HepG2 (cell line): ENCODE measurements at regions not wholly inside any gene's neighbourhood (a gene's known extent, or its start where the extent isn't known, plus 50 kb on each side); places are given as distances from the start of the nearest gene placed in this dataset.

Source experiments
- ATAC-seq: fragments of 200-7000 bp; cut with Tn5 transposase; 3 replicates; pipeline ENCODE4 v1.9.1; 2020; ENCODE audit warnings: mild to moderate bottlenecking, moderate library complexity
- BruUV-seq: library from RNA; stranded (reverse); fragments of 400-500 nt; replicated peaks from 2 replicates; lab custom pipeline; 2021; lab: Mats Ljungman, UMichigan
- CTCF ChIA-PET: fragments of 300-600 bp; formaldehyde crosslinking; extraction: SDS; loops from one replicate; lab custom pipeline; 2021; ENCODE audit warnings: low total read pairs, inconsistent platforms, low intra/inter-chr PET ratio; lab: Yijun Ruan, JAX
- POLR2A ChIA-PET: fragments of 350-600 bp; sonication (Branson Sonifier 250); formaldehyde crosslinking; loops from one replicate; lab custom pipeline; 2020; ENCODE audit warnings: antibody characterized with exemption, inconsistent platforms; lab: Yijun Ruan, JAX
- DNase-seq: peaks from one replicate; pipeline ENCODE4 v3.0.0-alpha.2; 2015; ENCODE audit warnings: low spot score
- FAIRE-seq: peaks from 3 replicates; lab custom pipeline; 2011; peaks lifted over from hg19 to GRCh38; lab: Jason Lieb, UNC
- H2AFZ ChIP-seq: one replicate; pipeline ENCODE4 v1.6.1; 2011; ENCODE audit warnings: low read length, inconsistent platforms
- H3K27ac ChIP-seq: fragments of 300-600 bp; 3 replicates; pipeline ENCODE4 v1.8.0; 2011; ENCODE audit warnings: mixed run types, mild to moderate bottlenecking, mixed read lengths, low read length, inconsistent platforms; ENCODE audit not compliant: insufficient read depth; ENCODE audit errors: extremely low read length
- H3K27me3 ChIP-seq, 2 experiments: fragments of 200-600 bp in 1 of 2; 2 replicates in 1 of 2; 3 replicates in 1 of 2; pipeline versions ENCODE4 v1.6.0 to v1.8.0; 2011; ENCODE audit warnings: low read length in 2 of 2, mild to moderate bottlenecking in 2 of 2, moderate library complexity in 2 of 2, inconsistent platforms in 1 of 2; ENCODE audit not compliant: insufficient read depth in 2 of 2, control insufficient read depth in 1 of 2
- H3K36me3 ChIP-seq, 2 experiments: fragments of 200-600 bp in 1 of 2; replicated peaks in 1 of 2; 2 replicates in 1 of 2; 3 replicates in 1 of 2; pipeline versions ENCODE4 v1.5.1 to v1.8.0; 2011; ENCODE audit warnings: low read length in 2 of 2, inconsistent platforms in 1 of 2; ENCODE audit not compliant: insufficient read depth in 2 of 2, control insufficient read depth in 1 of 2
- H3K4me1 ChIP-seq: 2 replicates; pipeline ENCODE4 v1.5.1; 2012; ENCODE audit warnings: low read length, inconsistent platforms; ENCODE audit not compliant: insufficient read depth
- H3K4me2 ChIP-seq: 2 replicates; pipeline ENCODE4 v1.6.0; 2011; ENCODE audit warnings: low read depth, low read length, inconsistent platforms
- H3K4me3 ChIP-seq, 3 experiments: fragments of 200-600 bp in 1 of 3; sonication (generic), shearing (Covaris generic) in 1 of 3; replicated peaks in 1 of 3; 2 replicates each; pipeline ENCODE4 v1.5.1; 2011 to 2016; ENCODE audit warnings: low read length in 3 of 3, inconsistent platforms in 2 of 3, low read depth in 2 of 3, mild to moderate bottlenecking in 2 of 3, control low read depth in 1 of 3, mixed read lengths in 1 of 3; ENCODE audit not compliant: insufficient read depth in 1 of 3
- H3K79me2 ChIP-seq: one replicate; pipeline ENCODE4 v1.6.1; 2011; ENCODE audit warnings: low read length, inconsistent platforms; ENCODE audit not compliant: insufficient read depth
- H3K9ac ChIP-seq: 2 replicates; pipeline ENCODE4 v1.6.0; 2011; ENCODE audit warnings: mild to moderate bottlenecking, low read depth, low read length, inconsistent platforms; ENCODE audit not compliant: insufficient read depth
- H3K9me3 ChIP-seq: 2 replicates; pipeline ENCODE4 v1.5.1; 2012; ENCODE audit warnings: mild to moderate bottlenecking, low read length
- H4K20me1 ChIP-seq: 2 replicates; pipeline ENCODE4 v1.6.0; 2011; ENCODE audit warnings: inconsistent platforms, mild to moderate bottlenecking, low read length, moderate library complexity; ENCODE audit not compliant: insufficient read depth
- DDIT3 ChIP-seq: sonication (generic); formaldehyde crosslinking; IDR thresholded peaks from 2 replicates; pipeline ENCODE4 v1.4.0; 2020; ENCODE audit warnings: mild to moderate bottlenecking, missing genetic modification reagents
- EED ChIP-seq: sonication (generic); formaldehyde crosslinking; IDR thresholded peaks from 2 replicates; pipeline ENCODE4 v1.5.0; 2020; ENCODE audit warnings: mild to moderate bottlenecking, missing genetic modification reagents
- JUND ChIP-seq: sonication (generic); formaldehyde crosslinking; IDR thresholded peaks from 2 replicates; pipeline ENCODE4 v1.8.0; 2022; ENCODE audit warnings: mild to moderate bottlenecking, missing genetic modification reagents
- SETDB1 ChIP-seq: sonication (generic); formaldehyde crosslinking; IDR thresholded peaks from 2 replicates; pipeline ENCODE4 v1.5.1; 2020; ENCODE audit warnings: missing genetic modification reagents, mild to moderate bottlenecking, borderline replicate concordance
- ZMAT3 ChIP-seq: sonication (generic); formaldehyde crosslinking; conservative IDR thresholded peaks from 2 replicates; pipeline ENCODE4 v1.7.0; 2021; ENCODE audit warnings: missing genetic modification reagents
- ZNF224 ChIP-seq: sonication (generic); formaldehyde crosslinking; IDR thresholded peaks from 2 replicates; pipeline ENCODE4 v1.5.0; 2020; ENCODE audit warnings: mild to moderate bottlenecking, missing genetic modification reagents
- ZNF34 ChIP-seq: sonication (generic); formaldehyde crosslinking; IDR thresholded peaks from 2 replicates; pipeline ENCODE4 v1.4.0; 2020; ENCODE audit warnings: mild to moderate bottlenecking, missing genetic modification reagents, borderline replicate concordance
- ZNF496 ChIP-seq: sonication (generic); formaldehyde crosslinking; IDR thresholded peaks from 2 replicates; pipeline ENCODE4 v1.8.1; 2023; ENCODE audit warnings: mild to moderate bottlenecking, moderate library complexity, missing genetic modification reagents; ENCODE audit not compliant: insufficient replicate concordance
- ZSCAN20 ChIP-seq: sonication (generic); formaldehyde crosslinking; IDR thresholded peaks from 2 replicates; pipeline ENCODE4 v1.4.0; 2020; ENCODE audit warnings: missing genetic modification reagents, mild to moderate bottlenecking, borderline replicate concordance
- WGBS: methylation state at CpG from one replicate; pipeline ENCODE4 v1.1.6; 2017; ENCODE audit warnings: low lambda C conversion rate; 5-methylcytosine and 5-hydroxymethylcytosine counted together
- in situ Hi-C: cut with HindIII; loops from 2 replicates; pipeline ENCODE4 v1.10.0; 2017; ENCODE audit warnings: low pct_unique_long_range_greater_than_20kb; ENCODE audit not compliant: extremely low pct_ligation_motif_present
- intact Hi-C: fragments of 100-400 bp; cut with micrococcal nuclease; formaldehyde crosslinking; loops from one replicate; pipeline ENCODE4 v1.10.0; 2022; ENCODE audit not compliant: unreplicated experiment
- TF ChIP-seq, protein P1 (sequence below): sonication (generic); formaldehyde crosslinking; conservative IDR thresholded peaks from 2 replicates; pipeline ENCODE4 v1.8.0; 2022; ENCODE audit warnings: low read depth, missing genetic modification reagents

DNA sequence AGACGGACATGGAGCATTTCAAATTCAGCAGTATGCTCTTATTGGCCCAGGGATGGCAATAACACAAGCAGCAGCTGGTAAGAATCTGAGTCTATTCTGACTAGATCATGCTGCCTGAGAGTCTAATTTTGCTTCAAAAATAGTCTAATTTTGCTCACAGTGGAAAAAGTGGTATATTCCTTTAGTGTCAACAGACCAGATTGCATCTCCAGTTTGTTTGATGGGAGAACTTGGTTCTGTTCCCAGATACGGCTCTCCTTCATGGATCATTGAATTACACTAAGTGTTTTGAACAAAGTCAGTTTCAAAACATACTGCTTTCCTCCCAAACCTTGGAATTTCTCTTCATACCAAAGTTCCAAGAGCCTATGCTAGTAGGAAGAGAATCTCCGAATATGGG, 586.1 kb downstream of the RNF144B start:
- peaks cover 14% of the 10 kb centered on the region for H3K9me3 ChIP-seq
- ATAC-seq = no peak
- H3K79me2 ChIP-seq = no peaks in the 10 kb centered on the region
- H4K20me1 ChIP-seq = no peaks in the 10 kb centered on the region
- intact Hi-C loops = no loop called here
- no peaks in the 10 kb centered on the region for H3K4me1 ChIP-seq
- no peak overlapping the region for H3K4me2 ChIP-seq
- no peak overlapping the region for H2AFZ ChIP-seq
- no peaks in the 10 kb centered on the region for H3K27me3 ChIP-seq
- TF ChIP-seq, protein P1, sequence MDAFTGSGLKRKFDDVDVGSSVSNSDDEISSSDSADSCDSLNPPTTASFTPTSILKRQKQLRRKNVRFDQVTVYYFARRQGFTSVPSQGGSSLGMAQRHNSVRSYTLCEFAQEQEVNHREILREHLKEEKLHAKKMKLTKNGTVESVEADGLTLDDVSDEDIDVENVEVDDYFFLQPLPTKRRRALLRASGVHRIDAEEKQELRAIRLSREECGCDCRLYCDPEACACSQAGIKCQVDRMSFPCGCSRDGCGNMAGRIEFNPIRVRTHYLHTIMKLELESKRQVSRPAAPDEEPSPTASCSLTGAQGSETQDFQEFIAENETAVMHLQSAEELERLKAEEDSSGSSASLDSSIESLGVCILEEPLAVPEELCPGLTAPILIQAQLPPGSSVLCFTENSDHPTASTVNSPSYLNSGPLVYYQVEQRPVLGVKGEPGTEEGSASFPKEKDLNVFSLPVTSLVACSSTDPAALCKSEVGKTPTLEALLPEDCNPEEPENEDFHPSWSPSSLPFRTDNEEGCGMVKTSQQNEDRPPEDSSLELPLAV (CRISPR knock-in tag) = no peak
- TF ChIP-seq ZSCAN20 (no peak), DDIT3 (CRISPR knock-in tag) (no peak), ZNF34 (CRISPR knock-in tag) (no peak), EED (no peak), JUND (CRISPR knock-in tag) (no peak), SETDB1 (no peak)
- TF ChIP-seq, all 625 proteins: peak for 0
- no TSS peak for BruUV-seq
- Histone ChIP-seq H3K27ac (no peak overlapping the region), H3K9ac (no peak overlapping the region), H3K36me3 (no peaks in the 10 kb centered on the region), H3K4me3 (no peak overlapping the region)
- WGBS = 3% methylated on average over 3 of the region's 3 CpGs
- FAIRE-seq = no peak
- CTCF ChIA-PET = no interaction called here
- in situ Hi-C loops = no loop called here
- DNase-seq = no peak
- POLR2A ChIA-PET = no interaction called here

DNA sequence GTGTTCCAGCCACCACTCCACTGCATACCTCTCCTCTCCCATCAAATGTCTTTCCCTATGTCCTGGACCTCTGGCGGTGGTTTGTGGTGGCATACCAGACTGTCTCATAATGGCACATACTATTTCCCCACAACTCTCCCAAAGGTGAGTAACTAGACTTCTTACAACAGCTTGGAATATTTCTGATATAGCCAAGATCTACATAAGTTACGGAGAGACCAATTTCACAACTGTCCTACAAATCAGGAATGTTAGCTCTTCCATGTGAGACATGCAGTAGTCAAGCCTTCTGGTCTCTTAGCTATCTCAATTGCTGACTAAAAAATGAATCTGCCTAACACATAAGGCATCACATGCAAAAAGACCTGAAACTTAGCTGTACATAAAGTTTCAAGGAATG, 588.9 kb downstream of the RNF144B start:
- Histone ChIP-seq H3K27me3 (no peaks in the 10 kb centered on the region), H3K4me3 (no peak overlapping the region), H3K36me3 (no peaks in the 10 kb centered on the region), H4K20me1 (no peaks in the 10 kb centered on the region), H3K9ac (no peak overlapping the region), H3K79me2 (no peaks in the 10 kb centered on the region), H3K4me2 (no peak overlapping the region), H3K9me3 (peaks cover 6% of the 10 kb centered on the region), H3K27ac (no peak overlapping the region), H3K4me1 (no peaks in the 10 kb centered on the region), H2AFZ (no peak overlapping the region)
- FAIRE-seq (no peak), ATAC-seq (no peak), DNase-seq (no peak)
- in situ Hi-C loops (no loop called here), intact Hi-C loops (no loop called here)
- ChIA-PET POLR2A (no interaction called here), CTCF (no interaction called here)
- 5% methylated on average over 2 of the region's 2 CpGs for WGBS
- no TSS peak for BruUV-seq
- no peak for TF ChIP-seq ZMAT3
- TF ChIP-seq ZNF224 = no peak
- no peak for TF ChIP-seq ZNF496 (CRISPR knock-in tag)
